A549 (cell line): ENCODE measurements at regions not wholly inside any gene's neighbourhood (a gene's known extent, or its start where the extent isn't known, plus 50 kb on each side); places are given as distances from the start of the nearest gene placed in this dataset.

Source experiments
- ATAC-seq, 2 experiments: fragments of 200-7000 bp in 1 of 2; fragments of >200 bp in 1 of 2; cut with Nextera tagmentation in 1 of 2; cut with Tn5 transposase in 1 of 2; 3 replicates each; pipeline versions ENCODE4 v1.8.0 to v1.9.1; 2018 to 2020; ENCODE audit warnings: mild to moderate bottlenecking in 1 of 2, moderate library complexity in 1 of 2
- CTCF ChIA-PET: fragments of 300-600 bp; sonication (Branson Sonifier 250); formaldehyde crosslinking; extraction: SDS; loops from one replicate; lab custom pipeline; 2021; ENCODE audit warnings: antibody characterized with exemption, inconsistent platforms; lab: Yijun Ruan, JAX
- POLR2A ChIA-PET: fragments of 350-600 bp; formaldehyde crosslinking; extraction: SDS; loops from one replicate; lab custom pipeline; 2021; ENCODE audit warnings: antibody characterized with exemption, inconsistent platforms; lab: Yijun Ruan, JAX
- DNase-seq, 2 experiments: peaks; one replicate each; pipeline versions ENCODE4 v3.0.0 to v3.0.0-alpha.2; 2011 to 2016; ENCODE audit warnings: low read depth in 1 of 2, low spot score in 1 of 2
- FAIRE-seq: peaks from 2 replicates; lab custom pipeline; 2011; peaks lifted over from hg19 to GRCh38; lab: Jason Lieb, UNC
- H3K27ac ChIP-seq, 2 experiments: fragments of >200 bp; sonication (Bioruptor Twin); formaldehyde crosslinking; 3 replicates each; pipeline ENCODE4 v1.5.1; 2016 to 2017
- H3K4me1 ChIP-seq: fragments of >200 bp; sonication (Bioruptor Twin); formaldehyde crosslinking; 3 replicates; pipeline ENCODE4 v1.6.1; 2016
- H3K4me2 ChIP-seq: fragments of >200 bp; sonication (Bioruptor Twin); formaldehyde crosslinking; 3 replicates; pipeline ENCODE4 v1.6.1; 2016
- H3K4me3 ChIP-seq: fragments of >200 bp; sonication (Bioruptor Twin); formaldehyde crosslinking; 3 replicates; pipeline ENCODE4 v1.5.1; 2016
- H3K9me3 ChIP-seq: fragments of >200 bp; sonication (Bioruptor Twin); formaldehyde crosslinking; 3 replicates; pipeline ENCODE4 v1.6.1; 2016
- BHLHE40 ChIP-seq: IDR thresholded peaks from 2 replicates; pipeline ENCODE4 v1.6.1; 2012; ENCODE audit warnings: low read depth, low read length, inconsistent platforms
- CEBPB ChIP-seq, 2 experiments: fragments of >200 bp in 1 of 2; sonication (Bioruptor Twin) in 1 of 2; formaldehyde crosslinking in 1 of 2; IDR thresholded peaks; 2 replicates each; pipeline ENCODE4 v1.6.1; 2012 to 2016
- CHD2 ChIP-seq: fragments of 150-350 bp; IDR thresholded peaks from 2 replicates; pipeline ENCODE4 v1.6.1; 2014; ENCODE audit warnings: low read length; ENCODE audit not compliant: partially characterized antibody
- EHF ChIP-seq: fragments of 250-450 bp; sonication (Bioruptor Pico); IDR thresholded peaks from 2 replicates; pipeline ENCODE4 v1.5.0; 2020; ENCODE audit warnings: mild to moderate bottlenecking
- EHMT2 ChIP-seq: fragments of 200-600 bp; sonication (generic); IDR thresholded peaks from 2 replicates; pipeline ENCODE4 v1.6.1; 2016; ENCODE audit warnings: antibody characterized with exemption, low read depth, mild to moderate bottlenecking, moderate library complexity
- EP300 ChIP-seq, 2 experiments: fragments of >200 bp; sonication (Bioruptor Twin); formaldehyde crosslinking; IDR thresholded peaks; 2 replicates in 1 of 2; 3 replicates in 1 of 2; pipeline ENCODE4 v1.6.1; 2016 to 2017
- FOSB ChIP-seq: fragments of 250-450 bp; sonication (Bioruptor Pico); IDR thresholded peaks from 2 replicates; pipeline ENCODE4 v1.5.0; 2020; ENCODE audit warnings: mild to moderate bottlenecking, moderate library complexity
- GATA3 ChIP-seq: IDR thresholded peaks from 2 replicates; pipeline ENCODE4 v1.6.1; 2012; ENCODE audit warnings: borderline replicate concordance
- JUNB ChIP-seq: fragments of >200 bp; sonication (Bioruptor Twin); formaldehyde crosslinking; IDR thresholded peaks from 2 replicates; pipeline ENCODE4 v1.6.1; 2016
- KDM1A ChIP-seq: fragments of 200-600 bp; sonication (generic); IDR thresholded peaks from 2 replicates; pipeline ENCODE4 v1.6.1; 2016; ENCODE audit warnings: low read depth, mild to moderate bottlenecking
- MYC ChIP-seq: IDR thresholded peaks from 2 replicates; pipeline ENCODE4 v1.6.1; 2012; ENCODE audit warnings: mild to moderate bottlenecking, inconsistent platforms, low read length, improper control_type of control experiment, borderline replicate concordance
- NFE2L2 ChIP-seq: fragments of 150-350 bp; conservative IDR thresholded peaks from 2 replicates; pipeline ENCODE4 v1.6.1; 2014; ENCODE audit warnings: low read length
- PHF8 ChIP-seq: fragments of 200-600 bp; sonication (generic); IDR thresholded peaks from 2 replicates; pipeline ENCODE4 v1.6.1; 2016; ENCODE audit warnings: low read depth, mild to moderate bottlenecking, antibody characterized with exemption, moderate library complexity, borderline replicate concordance
- RARB ChIP-seq: fragments of 250-450 bp; sonication (Bioruptor Pico); IDR thresholded peaks from 2 replicates; pipeline ENCODE4 v1.8.0; 2021; ENCODE audit warnings: mild to moderate bottlenecking, moderate library complexity
- SMC3 ChIP-seq: fragments of >200 bp; sonication (Bioruptor Twin); formaldehyde crosslinking; IDR thresholded peaks from 3 replicates; pipeline ENCODE4 v1.6.1; 2018; ENCODE audit warnings: inconsistent platforms
- SREBF2 ChIP-seq: fragments of 450-650 bp; IDR thresholded peaks from 2 replicates; pipeline ENCODE4 v1.6.1; 2014; ENCODE audit warnings: mild to moderate bottlenecking, moderate library complexity
- TFCP2L1 ChIP-seq: fragments of 250-450 bp; sonication (Bioruptor Pico); IDR thresholded peaks from 2 replicates; pipeline ENCODE4 v1.5.0; 2021; ENCODE audit warnings: mild to moderate bottlenecking
- TP53 ChIP-seq: fragments of 250-450 bp; sonication (Bioruptor Pico); IDR thresholded peaks from 2 replicates; pipeline ENCODE4 v1.5.0; 2021; ENCODE audit warnings: mild to moderate bottlenecking, moderate library complexity
- USF2 ChIP-seq: fragments of 450-650 bp; IDR thresholded peaks from 2 replicates; pipeline ENCODE4 v1.6.1; 2014; ENCODE audit warnings: antibody characterized with exemption
- ZSCAN20 ChIP-seq: fragments of 250-450 bp; sonication (Bioruptor Pico); IDR thresholded peaks from 2 replicates; pipeline ENCODE4 v1.8.0; 2022; ENCODE audit warnings: mild to moderate bottlenecking, moderate library complexity
- WGBS: methylation state at CpG from one replicate; pipeline ENCODE4 v1.1.6; 2017; ENCODE audit errors: missing lambda C conversion rate; 5-methylcytosine and 5-hydroxymethylcytosine counted together
- TF ChIP-seq, protein P1 (sequence below): IDR thresholded peaks from 2 replicates; pipeline ENCODE4 v1.6.1; 2012
- TF ChIP-seq, protein P2 (sequence below): fragments of >200 bp; sonication (Bioruptor Twin); formaldehyde crosslinking; IDR thresholded peaks from 3 replicates; pipeline ENCODE4 v1.6.1; 2016
- TF ChIP-seq, protein P3 (sequence below): fragments of 250-450 bp; sonication (Bioruptor Pico); IDR thresholded peaks from 2 replicates; pipeline ENCODE4 v1.5.0; 2021; ENCODE audit warnings: mild to moderate bottlenecking, moderate library complexity, borderline replicate concordance
- TF ChIP-seq, protein P4 (sequence below): IDR thresholded peaks from 2 replicates; pipeline ENCODE4 v1.6.1; 2012

DNA sequence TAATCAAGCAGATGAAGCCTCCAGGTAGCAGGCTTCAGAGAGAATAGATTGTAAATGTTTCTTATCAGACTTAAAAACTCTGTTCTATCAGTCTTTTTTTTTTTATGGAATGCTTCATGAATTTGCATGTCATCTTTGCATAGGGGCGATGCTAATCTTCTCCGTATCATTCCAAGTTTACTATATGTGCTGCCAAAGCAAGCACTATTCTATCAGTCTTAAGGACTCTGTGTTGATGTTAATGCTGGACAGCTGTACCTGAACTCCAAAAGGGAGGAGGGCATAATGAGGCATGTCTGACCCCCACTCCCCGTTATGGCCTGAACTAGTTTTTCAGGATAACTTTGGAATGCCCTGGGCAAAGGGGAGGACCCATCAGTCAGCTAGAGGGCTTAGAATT is 66.8 kb upstream of the PRRC2C start (continued):
- no peak for TF ChIP-seq USF2
- TF ChIP-seq BHLHE40, result no peak

GRCh38 chr1:171420810-171421209 is 64.5 kb upstream of the PRRC2C start:
- ChIA-PET POLR2A (no interaction called here), CTCF (interaction anchor here (1.4 kb wide), 1 partner anchor 64 kb away, joined by 3 read pairs; no protein-coding TSS in a partner anchor)
- Histone ChIP-seq H3K4me3 (no peak overlapping the region), H3K27ac (no peak overlapping the region), H3K9me3 (peaks cover 3% of the 10 kb centered on the region; the same call in 1 of the 3 replicates), H3K4me2 (no peak overlapping the region), H3K4me1 (no peaks in the 10 kb centered on the region)
- DNase-seq (no peak), FAIRE-seq (no peak), ATAC-seq (no peak)
- TF ChIP-seq CEBPB (IDR thresholded peaks at IDR 0.05) (no peak), CHD2 (no peak), EP300 (IDR thresholded peaks at IDR 0.05) (no peak), ZSCAN20 (CRISPR knock-in tag) (no peak), PHF8 (no peak), SREBF2 (no peak), RARB (CRISPR knock-in tag) (no peak), FOSB (CRISPR knock-in tag) (no peak)
- TF ChIP-seq, protein P1, sequence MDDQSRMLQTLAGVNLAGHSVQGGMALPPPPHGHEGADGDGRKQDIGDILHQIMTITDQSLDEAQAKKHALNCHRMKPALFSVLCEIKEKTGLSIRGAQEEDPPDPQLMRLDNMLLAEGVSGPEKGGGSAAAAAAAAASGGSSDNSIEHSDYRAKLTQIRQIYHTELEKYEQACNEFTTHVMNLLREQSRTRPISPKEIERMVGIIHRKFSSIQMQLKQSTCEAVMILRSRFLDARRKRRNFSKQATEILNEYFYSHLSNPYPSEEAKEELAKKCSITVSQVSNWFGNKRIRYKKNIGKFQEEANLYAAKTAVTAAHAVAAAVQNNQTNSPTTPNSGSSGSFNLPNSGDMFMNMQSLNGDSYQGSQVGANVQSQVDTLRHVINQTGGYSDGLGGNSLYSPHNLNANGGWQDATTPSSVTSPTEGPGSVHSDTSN, result no peak
- TF ChIP-seq, protein P2, sequence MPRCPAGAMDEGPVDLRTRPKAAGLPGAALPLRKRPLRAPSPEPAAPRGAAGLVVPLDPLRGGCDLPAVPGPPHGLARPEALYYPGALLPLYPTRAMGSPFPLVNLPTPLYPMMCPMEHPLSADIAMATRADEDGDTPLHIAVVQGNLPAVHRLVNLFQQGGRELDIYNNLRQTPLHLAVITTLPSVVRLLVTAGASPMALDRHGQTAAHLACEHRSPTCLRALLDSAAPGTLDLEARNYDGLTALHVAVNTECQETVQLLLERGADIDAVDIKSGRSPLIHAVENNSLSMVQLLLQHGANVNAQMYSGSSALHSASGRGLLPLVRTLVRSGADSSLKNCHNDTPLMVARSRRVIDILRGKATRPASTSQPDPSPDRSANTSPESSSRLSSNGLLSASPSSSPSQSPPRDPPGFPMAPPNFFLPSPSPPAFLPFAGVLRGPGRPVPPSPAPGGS, result no peak

- no peak for DNase-seq
- peaks cover 3% of the 10 kb centered on the region; the same call in 1 of the 3 replicates for H3K9me3 ChIP-seq
- no peak for ATAC-seq
- no peak overlapping the region for H3K27ac ChIP-seq
- FAIRE-seq, result peak; percentile 46
- no peak for TF ChIP-seq EHMT2
- TF ChIP-seq FOSB (CRISPR knock-in tag), result no peak
- no peak for TF ChIP-seq USF2
- TF ChIP-seq, protein P3, sequence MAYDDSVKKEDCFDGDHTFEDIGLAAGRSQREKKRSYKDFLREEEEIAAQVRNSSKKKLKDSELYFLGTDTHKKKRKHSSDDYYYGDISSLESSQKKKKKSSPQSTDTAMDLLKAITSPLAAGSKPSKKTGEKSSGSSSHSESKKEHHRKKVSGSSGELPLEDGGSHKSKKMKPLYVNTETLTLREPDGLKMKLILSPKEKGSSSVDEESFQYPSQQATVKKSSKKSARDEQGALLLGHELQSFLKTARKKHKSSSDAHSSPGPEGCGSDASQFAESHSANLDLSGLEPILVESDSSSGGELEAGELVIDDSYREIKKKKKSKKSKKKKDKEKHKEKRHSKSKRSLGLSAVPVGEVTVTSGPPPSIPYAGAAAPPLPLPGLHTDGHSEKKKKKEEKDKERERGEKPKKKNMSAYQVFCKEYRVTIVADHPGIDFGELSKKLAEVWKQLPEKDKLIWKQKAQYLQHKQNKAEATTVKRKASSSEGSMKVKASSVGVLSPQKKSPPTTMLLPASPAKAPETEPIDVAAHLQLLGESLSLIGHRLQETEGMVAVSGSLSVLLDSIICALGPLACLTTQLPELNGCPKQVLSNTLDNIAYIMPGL, result no peak
- no peak for TF ChIP-seq KDM1A
- no peak for TF ChIP-seq GATA3
- no peak for TF ChIP-seq SMC3
- TF ChIP-seq, protein P4, sequence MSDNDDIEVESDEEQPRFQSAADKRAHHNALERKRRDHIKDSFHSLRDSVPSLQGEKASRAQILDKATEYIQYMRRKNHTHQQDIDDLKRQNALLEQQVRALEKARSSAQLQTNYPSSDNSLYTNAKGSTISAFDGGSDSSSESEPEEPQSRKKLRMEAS, result no peak
- no peak for TF ChIP-seq EHF (CRISPR knock-in tag)
- TF ChIP-seq PHF8, result no peak
- no peak for TF ChIP-seq TP53 (CRISPR knock-in tag)
- no peak for TF ChIP-seq JUNB
- no peak for TF ChIP-seq TFCP2L1 (CRISPR knock-in tag)
- no peak for TF ChIP-seq BHLHE40
- no peak for TF ChIP-seq MYC
- no peak for TF ChIP-seq SREBF2
- no peak for TF ChIP-seq NFE2L2
- no peak overlapping the region for H3K4me2 ChIP-seq
- ChIA-PET POLR2A (no interaction called here), CTCF (no interaction called here)
- no peak overlapping the region for H3K4me3 ChIP-seq
- H3K4me1 ChIP-seq, result no peaks in the 10 kb centered on the region
- WGBS, result 69% methylated on average over 10 of the region's 10 CpGs
These were observed 63.8 kb upstream of the PRRC2C start for GRCh38 chr1:171421413-171422020.
